K562 (cell line): ENCODE measurements at regions not wholly inside any gene's neighbourhood (a gene's known extent, or its start where the extent isn't known, plus 50 kb on each side); places are given as distances from the start of the nearest gene placed in this dataset.

Experiments
- ATAC-seq: fragments of 200-7000 bp; cut with Tn5 transposase; 3 replicates; pipeline ENCODE4 v1.9.1; 2020; ENCODE audit warnings: moderate library complexity
- BruUV-seq: library from RNA; stranded (reverse); fragments of 400-500 nt; replicated peaks from 2 replicates; lab custom pipeline; 2021; lab: Mats Ljungman, UMichigan
- CTCF ChIA-PET: fragments of 300-600 bp; formaldehyde crosslinking; extraction: SDS; loops from one replicate; lab custom pipeline; 2021; ENCODE audit warnings: low intra/inter-chr PET ratio; lab: Yijun Ruan, JAX
- POLR2A ChIA-PET: fragments of 300-600, 350-650 bp; sonication (Branson Sonifier 250); formaldehyde crosslinking; extraction: SDS; loops from one replicate; lab custom pipeline; 2021; ENCODE audit warnings: antibody characterized with exemption, inconsistent platforms; lab: Yijun Ruan, JAX
- DNase-seq, 4 experiments: peaks; one replicate each; pipeline versions ENCODE4 v3.0.0 to v3.0.0-alpha.2; 2011 to 2018; ENCODE audit warnings: low spot score in 3 of 4, mixed read lengths in 3 of 4; ENCODE audit errors: extremely low read depth in 1 of 4
- FAIRE-seq: peaks from 2 replicates; lab custom pipeline; 2011; peaks lifted over from hg19 to GRCh38; lab: Jason Lieb, UNC
- H2AFZ ChIP-seq: 2 replicates; pipeline ENCODE4 v1.6.0; 2011; ENCODE audit warnings: low read depth, low read length, control low read depth, inconsistent platforms
- H3K27ac ChIP-seq: fragments of 200-600 bp; 3 replicates; pipeline ENCODE4 v1.8.0; 2011; ENCODE audit warnings: low read depth, mild to moderate bottlenecking, control low read depth, inconsistent platforms, low read length, moderate library complexity, mixed read lengths; ENCODE audit errors: extremely low read depth
- H3K27me3 ChIP-seq, 2 experiments: fragments of 300-600 bp in 1 of 2; 2 replicates in 1 of 2; 3 replicates in 1 of 2; pipeline versions ENCODE4 v1.6.0 to v1.8.0; 2011; ENCODE audit warnings: inconsistent platforms in 2 of 2, low read length in 2 of 2, mild to moderate bottlenecking in 1 of 2, mixed read lengths in 1 of 2, moderate library complexity in 1 of 2; ENCODE audit not compliant: control insufficient read depth in 2 of 2, insufficient read depth in 2 of 2
- H3K36me3 ChIP-seq: fragments of 300-600 bp; 3 replicates; pipeline ENCODE4 v1.8.0; 2011; ENCODE audit warnings: mild to moderate bottlenecking, low read length, inconsistent platforms; ENCODE audit not compliant: control insufficient read depth, insufficient read depth
- H3K4me1 ChIP-seq, 2 experiments: fragments of 200-600 bp in 1 of 2; replicated peaks in 1 of 2; 2 replicates in 1 of 2; 3 replicates in 1 of 2; pipeline versions ENCODE4 v1.5.1 to v1.8.0; 2011; ENCODE audit warnings: inconsistent platforms in 2 of 2, low read length in 2 of 2, mild to moderate bottlenecking in 1 of 2, mixed read lengths in 1 of 2, moderate library complexity in 1 of 2; ENCODE audit not compliant: control insufficient read depth in 2 of 2, insufficient read depth in 2 of 2
- H3K4me2 ChIP-seq: 2 replicates; pipeline ENCODE4 v1.6.1; 2011; ENCODE audit warnings: low read length, control low read depth, inconsistent platforms, mixed read lengths; ENCODE audit not compliant: insufficient read depth
- H3K4me3 ChIP-seq: fragments of 200-600 bp; sonication (generic), shearing (Covaris generic); 2 replicates; pipeline ENCODE4 v1.5.1; 2016; ENCODE audit warnings: control low read depth, inconsistent platforms
- H3K79me2 ChIP-seq: fragments of 200-600 bp; 3 replicates; pipeline ENCODE4 v1.8.0; 2011; ENCODE audit warnings: low read length, inconsistent platforms; ENCODE audit not compliant: control insufficient read depth, insufficient read depth
- H3K9ac ChIP-seq, 2 experiments: 2 replicates each; pipeline versions ENCODE4 v1.6.0 to v1.6.1; 2011; ENCODE audit warnings: low read depth in 2 of 2, low read length in 2 of 2, control low read depth in 1 of 2, inconsistent platforms in 1 of 2, mild to moderate bottlenecking in 1 of 2, mixed read lengths in 1 of 2; ENCODE audit not compliant: insufficient read depth in 1 of 2
- H3K9me1 ChIP-seq: one replicate; pipeline ENCODE4 v1.6.0; 2011; ENCODE audit warnings: inconsistent platforms, mild to moderate bottlenecking, low read length, moderate library complexity; ENCODE audit not compliant: control insufficient read depth, insufficient read depth
- H3K9me3 ChIP-seq: replicated peaks from 2 replicates; pipeline ENCODE4 v1.5.1; 2011; ENCODE audit warnings: low read depth, low read length, inconsistent platforms; ENCODE audit not compliant: control insufficient read depth, insufficient read depth
- H4K20me1 ChIP-seq: replicated peaks from 2 replicates; pipeline ENCODE4 v1.6.1; 2011; ENCODE audit warnings: low read length, inconsistent platforms, mixed read lengths; ENCODE audit not compliant: control insufficient read depth, insufficient read depth
- ARID3A ChIP-seq: IDR thresholded peaks from 2 replicates; pipeline ENCODE4 v1.6.1; 2012; ENCODE audit warnings: low read depth, low read length, improper control_type of control experiment, borderline replicate concordance
- FIP1L1 ChIP-seq: fragments of 200-400 bp; formaldehyde crosslinking; IDR thresholded peaks from 2 replicates; pipeline ENCODE4 v1.6.1; 2018; ENCODE audit warnings: mild to moderate bottlenecking, low read depth, low read length; ENCODE audit not compliant: poor library complexity, severe bottlenecking
- WGBS: fragments of 100-300 bp; shearing (Covaris generic); methylation state at CpG from one replicate; pipeline ENCODE4 v1.1.6; 2016; ENCODE audit warnings: low coverage, mixed read lengths; ENCODE audit not compliant: insufficient coverage; ENCODE audit errors: missing lambda C conversion rate; 5-methylcytosine and 5-hydroxymethylcytosine counted together
- in situ Hi-C: fragments of 300-500 bp; cut with MboI; formaldehyde crosslinking; loops from 4 replicates; pipeline ENCODE4 v1.15.0; 2018; ENCODE audit warnings: inconsistent platforms, mixed read lengths
- intact Hi-C: fragments of 100-400 bp; cut with micrococcal nuclease; formaldehyde crosslinking; loops from 2 replicates; pipeline ENCODE4 v1.14.2; 2022
- TF ChIP-seq, protein P1 (sequence below), 2 experiments: fragments of 450-650 bp; IDR thresholded peaks; 2 replicates each; pipeline ENCODE4 v1.6.1; 2018; ENCODE audit warnings: mild to moderate bottlenecking in 2 of 2, low read depth in 1 of 2; ENCODE audit not compliant: partially characterized antibody in 2 of 2

DNA sequence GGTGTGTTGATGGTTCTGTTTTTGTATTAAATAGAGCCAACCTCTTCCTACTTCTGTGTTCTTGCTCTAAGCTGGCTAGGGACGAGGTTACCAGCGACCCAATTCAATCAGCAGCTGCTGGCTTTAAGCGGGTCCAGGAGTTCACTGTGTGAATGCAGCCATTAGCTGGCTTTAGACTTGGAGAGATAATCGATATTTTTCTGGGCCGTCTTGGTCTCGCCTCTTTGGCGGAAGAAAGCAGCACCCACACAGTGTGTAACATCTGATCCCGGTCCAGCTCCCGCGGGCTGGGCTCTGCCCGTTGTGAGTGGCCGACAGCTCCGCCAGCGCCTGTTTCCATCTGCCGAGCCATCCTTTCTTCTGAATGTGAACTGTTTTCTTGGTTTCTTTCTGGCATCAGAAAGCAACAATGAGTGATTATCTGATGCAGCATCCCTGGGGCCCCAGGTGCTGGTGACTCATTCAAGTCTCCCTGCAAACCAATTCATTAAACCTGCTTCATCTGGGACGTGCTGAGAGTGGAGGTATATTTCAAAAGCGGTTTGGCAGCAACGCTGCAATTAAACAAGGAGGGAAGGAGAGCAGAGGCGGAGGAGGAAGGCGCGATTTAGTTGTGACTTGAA is 90.8 kb upstream of the IRX4 start:
- BruUV-seq = no TSS peak
- CTCF ChIA-PET = no interaction called here

More for the DNA sequence above, 90.8 kb upstream of the IRX4 start:
- DNase-seq = no peak
- no peak for ATAC-seq
- POLR2A ChIA-PET = no interaction called here
- TF ChIP-seq, protein P1, sequence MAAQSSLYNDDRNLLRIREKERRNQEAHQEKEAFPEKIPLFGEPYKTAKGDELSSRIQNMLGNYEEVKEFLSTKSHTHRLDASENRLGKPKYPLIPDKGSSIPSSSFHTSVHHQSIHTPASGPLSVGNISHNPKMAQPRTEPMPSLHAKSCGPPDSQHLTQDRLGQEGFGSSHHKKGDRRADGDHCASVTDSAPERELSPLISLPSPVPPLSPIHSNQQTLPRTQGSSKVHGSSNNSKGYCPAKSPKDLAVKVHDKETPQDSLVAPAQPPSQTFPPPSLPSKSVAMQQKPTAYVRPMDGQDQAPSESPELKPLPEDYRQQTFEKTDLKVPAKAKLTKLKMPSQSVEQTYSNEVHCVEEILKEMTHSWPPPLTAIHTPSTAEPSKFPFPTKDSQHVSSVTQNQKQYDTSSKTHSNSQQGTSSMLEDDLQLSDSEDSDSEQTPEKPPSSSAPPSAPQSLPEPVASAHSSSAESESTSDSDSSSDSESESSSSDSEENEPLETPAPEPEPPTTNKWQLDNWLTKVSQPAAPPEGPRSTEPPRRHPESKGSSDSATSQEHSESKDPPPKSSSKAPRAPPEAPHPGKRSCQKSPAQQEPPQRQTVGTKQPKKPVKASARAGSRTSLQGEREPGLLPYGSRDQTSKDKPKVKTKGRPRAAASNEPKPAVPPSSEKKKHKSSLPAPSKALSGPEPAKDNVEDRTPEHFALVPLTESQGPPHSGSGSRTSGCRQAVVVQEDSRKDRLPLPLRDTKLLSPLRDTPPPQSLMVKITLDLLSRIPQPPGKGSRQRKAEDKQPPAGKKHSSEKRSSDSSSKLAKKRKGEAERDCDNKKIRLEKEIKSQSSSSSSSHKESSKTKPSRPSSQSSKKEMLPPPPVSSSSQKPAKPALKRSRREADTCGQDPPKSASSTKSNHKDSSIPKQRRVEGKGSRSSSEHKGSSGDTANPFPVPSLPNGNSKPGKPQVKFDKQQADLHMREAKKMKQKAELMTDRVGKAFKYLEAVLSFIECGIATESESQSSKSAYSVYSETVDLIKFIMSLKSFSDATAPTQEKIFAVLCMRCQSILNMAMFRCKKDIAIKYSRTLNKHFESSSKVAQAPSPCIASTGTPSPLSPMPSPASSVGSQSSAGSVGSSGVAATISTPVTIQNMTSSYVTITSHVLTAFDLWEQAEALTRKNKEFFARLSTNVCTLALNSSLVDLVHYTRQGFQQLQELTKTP (IDR thresholded peaks at IDR 0.05; ENCODE audit: low read depth in 1 of 2, partially characterized antibody in 2 of 2) = no peak
- TF ChIP-seq FIP1L1 (no peak), ARID3A (no peak)
- Histone ChIP-seq H3K36me3 (no peaks in the 10 kb centered on the region), H3K9me1 (no peaks in the 10 kb centered on the region), H3K27ac (no peak overlapping the region), H3K27me3 (peaks cover 6 to 30% of the 10 kb centered on the region in 2 experiments; a peak in 4 of 5 replicates), H3K9ac (no peak overlapping the region), H2AFZ (no peak overlapping the region), H3K4me1 (no peaks in the 10 kb centered on the region), H3K9me3 (no peaks in the 10 kb centered on the region), H3K4me2 (no peak overlapping the region), H3K4me3 (no peak overlapping the region), H4K20me1 (no peaks in the 10 kb centered on the region), H3K79me2 (no peaks in the 10 kb centered on the region)
- under 1% methylated on average over 21 of the region's 21 CpGs for WGBS
- in situ Hi-C loops (no loop called here), intact Hi-C loops (no loop called here)
- FAIRE-seq = no peak
